OCI-LY1 (cell line): ENCODE measurements at regions not wholly inside any gene's neighbourhood (a gene's known extent, or its start where the extent isn't known, plus 50 kb on each side); places are given as distances from the start of the nearest gene placed in this dataset.

Experiments
- EZH2 ChIP-seq: fragments of 200-600 bp; sonication (generic), shearing (Covaris generic); IDR thresholded peaks from 2 replicates; pipeline ENCODE4 v1.8.0; 2017; ENCODE audit warnings: borderline replicate concordance, mixed run types, mild to moderate bottlenecking, antibody characterized with exemption, low read length, moderate library complexity, mixed read lengths
- TF ChIP-seq, protein P1 (sequence below): fragments of 200-600 bp; sonication (generic), shearing (Covaris generic); IDR thresholded peaks from 2 replicates; pipeline ENCODE4 v1.5.1; 2017; ENCODE audit warnings: mild to moderate bottlenecking, antibody characterized with exemption, low read length, moderate library complexity, mixed read lengths

DNA sequence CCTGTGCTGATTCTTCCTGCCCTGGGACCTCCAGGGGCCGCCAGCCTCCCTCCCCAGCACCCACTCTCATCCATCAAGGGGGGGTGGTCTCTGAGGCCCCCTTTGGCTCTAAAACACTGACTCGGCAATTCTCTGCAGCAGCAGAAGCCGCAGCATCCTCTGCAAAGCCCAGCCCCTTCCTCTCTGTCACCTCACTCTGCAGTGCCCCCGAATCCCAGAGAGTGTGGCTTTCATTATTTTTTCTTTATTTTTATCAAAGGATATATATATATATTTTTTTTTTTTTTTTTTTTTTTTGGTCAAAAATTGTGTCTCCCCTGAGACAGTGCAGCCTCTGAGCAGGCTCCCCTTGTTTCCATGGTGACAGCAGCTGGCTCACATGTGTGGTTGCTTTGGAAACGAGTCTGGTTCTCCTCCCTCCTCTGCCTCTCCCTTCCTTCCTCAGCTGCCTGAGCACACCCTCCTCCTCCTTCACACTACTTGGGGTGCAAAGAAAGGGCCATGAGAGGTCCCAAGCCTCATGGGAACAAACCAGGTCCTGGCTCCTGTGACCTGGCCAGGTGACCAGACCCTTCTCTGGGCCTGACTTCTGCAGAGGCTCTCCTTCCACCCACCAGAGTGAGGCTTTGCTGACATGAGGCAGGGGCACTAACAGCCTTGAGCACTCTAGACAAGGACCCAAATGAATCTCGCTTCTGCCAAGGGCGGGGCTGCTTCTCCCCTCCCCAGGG, 100.5 kb downstream of the LRRC74A start:
- no peak for TF ChIP-seq EZH2
- TF ChIP-seq, protein P1, sequence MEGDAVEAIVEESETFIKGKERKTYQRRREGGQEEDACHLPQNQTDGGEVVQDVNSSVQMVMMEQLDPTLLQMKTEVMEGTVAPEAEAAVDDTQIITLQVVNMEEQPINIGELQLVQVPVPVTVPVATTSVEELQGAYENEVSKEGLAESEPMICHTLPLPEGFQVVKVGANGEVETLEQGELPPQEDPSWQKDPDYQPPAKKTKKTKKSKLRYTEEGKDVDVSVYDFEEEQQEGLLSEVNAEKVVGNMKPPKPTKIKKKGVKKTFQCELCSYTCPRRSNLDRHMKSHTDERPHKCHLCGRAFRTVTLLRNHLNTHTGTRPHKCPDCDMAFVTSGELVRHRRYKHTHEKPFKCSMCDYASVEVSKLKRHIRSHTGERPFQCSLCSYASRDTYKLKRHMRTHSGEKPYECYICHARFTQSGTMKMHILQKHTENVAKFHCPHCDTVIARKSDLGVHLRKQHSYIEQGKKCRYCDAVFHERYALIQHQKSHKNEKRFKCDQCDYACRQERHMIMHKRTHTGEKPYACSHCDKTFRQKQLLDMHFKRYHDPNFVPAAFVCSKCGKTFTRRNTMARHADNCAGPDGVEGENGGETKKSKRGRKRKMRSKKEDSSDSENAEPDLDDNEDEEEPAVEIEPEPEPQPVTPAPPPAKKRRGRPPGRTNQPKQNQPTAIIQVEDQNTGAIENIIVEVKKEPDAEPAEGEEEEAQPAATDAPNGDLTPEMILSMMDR = no peak
